IPS DF 6.9 (cell line): ENCODE measurements at regions not wholly inside any gene's neighbourhood (a gene's known extent, or its start where the extent isn't known, plus 50 kb on each side); places are given as distances from the start of the nearest gene placed in this dataset.
"Not testable (repeated sequence)": the region's sequence is repeated elsewhere in the genome, so short reads cannot be mapped to it uniquely, and the experiment has no call there.

ENCODE experiments used
- DNase-seq: peaks from one replicate; pipeline ENCODE4 v3.0.0-alpha.2; 2013; ENCODE audit warnings: low read depth, low spot score
- H3K27ac ChIP-seq: one replicate; pipeline ENCODE4 v1.5.1; 2013; ENCODE audit warnings: low read length, control low read depth
- H3K27me3 ChIP-seq: 2 replicates; pipeline ENCODE4 v1.6.1; 2013; ENCODE audit warnings: mild to moderate bottlenecking, low read length; ENCODE audit not compliant: control insufficient read depth, insufficient read depth
- H3K36me3 ChIP-seq: 2 replicates; pipeline ENCODE4 v1.6.1; 2013; ENCODE audit warnings: low read length; ENCODE audit not compliant: control insufficient read depth, insufficient read depth
- H3K4me1 ChIP-seq: 2 replicates; pipeline ENCODE4 v1.6.1; 2013; ENCODE audit warnings: low read length; ENCODE audit not compliant: control insufficient read depth, insufficient read depth
- H3K4me3 ChIP-seq: 2 replicates; pipeline ENCODE4 v1.5.1; 2013; ENCODE audit warnings: mild to moderate bottlenecking, low read length
- H3K9me3 ChIP-seq: 2 replicates; pipeline ENCODE4 v1.6.1; 2013; ENCODE audit warnings: low read length, inconsistent platforms; ENCODE audit not compliant: control insufficient read depth, insufficient read depth
- WGBS: extraction: QIAGEN DNeasy Blood & Tissue Kit; methylation state at CpG from one replicate; pipeline ENCODE4 v1.1.7; 2013; ENCODE audit warnings: mixed read lengths, missing lambda C conversion rate; ENCODE audit not compliant: insufficient read length, insufficient coverage; 5-methylcytosine and 5-hydroxymethylcytosine counted together

GRCh38 chr14:28987516-28987915, 220.9 kb downstream of the FOXG1 start:
- Histone ChIP-seq H3K4me1 (no peaks in the 10 kb centered on the region), H3K4me3 (no peak overlapping the region), H3K9me3 (no peaks in the 10 kb centered on the region), H3K27me3 (no peaks in the 10 kb centered on the region), H3K36me3 (no peaks in the 10 kb centered on the region), H3K27ac (no peak overlapping the region)
- DNase-seq, result no peak

- H3K4me1 ChIP-seq, DNase-seq: not testable (repeated sequence)
- no CpG with 5 or more reads among the region's 4 CpGs for WGBS
Observed at GRCh38 chr14:28997196-28997595, 230.6 kb downstream of the FOXG1 start.

GRCh38 chr14:28999656-29000055, 233.1 kb downstream of the FOXG1 start:
- H3K4me1 ChIP-seq, result no peaks in the 10 kb centered on the region
- no peaks in the 10 kb centered on the region for H3K9me3 ChIP-seq
- WGBS, result no CpG with 5 or more reads among the region's 1 CpG
- DNase-seq, result no peak
- no peaks in the 10 kb centered on the region for H3K27me3 ChIP-seq
- no peak overlapping the region for H3K4me3 ChIP-seq
- no peaks in the 10 kb centered on the region for H3K36me3 ChIP-seq
- H3K27ac ChIP-seq, result no peak overlapping the region

More at GRCh38 chr14:28997196-28997595, 230.6 kb downstream of the FOXG1 start:
- not testable (repeated sequence) for H3K27ac ChIP-seq, H3K27me3 ChIP-seq, H3K4me3 ChIP-seq, H3K36me3 ChIP-seq, H3K9me3 ChIP-seq

- no peak overlapping the region for H3K4me3 ChIP-seq
- H3K9me3 ChIP-seq, result no peaks in the 10 kb centered on the region
- no peaks in the 10 kb centered on the region for H3K4me1 ChIP-seq
- no CpG with 5 or more reads among the region's 4 CpGs for WGBS
- no peaks in the 10 kb centered on the region for H3K27me3 ChIP-seq
- no peak for DNase-seq
- H3K27ac ChIP-seq, result no peak overlapping the region
- no peaks in the 10 kb centered on the region for H3K36me3 ChIP-seq
Observed at GRCh38 chr14:29005647-29006046, 239.1 kb downstream of the FOXG1 start.

GRCh38 chr14:29007990-29008389, 241.4 kb downstream of the FOXG1 start:
- no peak overlapping the region for H3K27ac ChIP-seq
- no peak overlapping the region for H3K4me3 ChIP-seq
- H3K36me3 ChIP-seq, result no peaks in the 10 kb centered on the region
- H3K27me3 ChIP-seq, result no peaks in the 10 kb centered on the region
- WGBS, result no CpG with 5 or more reads among the region's 2 CpGs
- no peaks in the 10 kb centered on the region for H3K9me3 ChIP-seq
- H3K4me1 ChIP-seq, result no peaks in the 10 kb centered on the region
- DNase-seq, result no peak

- DNase-seq, result no peak
- Histone ChIP-seq H3K36me3 (no peaks in the 10 kb centered on the region), H3K4me1 (no peaks in the 10 kb centered on the region), H3K9me3 (no peaks in the 10 kb centered on the region), H3K27me3 (no peaks in the 10 kb centered on the region), H3K27ac (no peak overlapping the region), H3K4me3 (no peak overlapping the region)
- WGBS, result no CpG with 5 or more reads among the region's 10 CpGs
Observed at GRCh38 chr14:29016050-29016900, 249.7 kb downstream of the FOXG1 start.

- not testable (repeated sequence) for H3K27me3 ChIP-seq, H3K4me3 ChIP-seq, DNase-seq, H3K27ac ChIP-seq, H3K36me3 ChIP-seq, H3K9me3 ChIP-seq, H3K4me1 ChIP-seq
Observed at GRCh38 chr14:29023505-29023904, 256.9 kb downstream of the FOXG1 start.

- not testable (repeated sequence) for H3K27ac ChIP-seq, H3K36me3 ChIP-seq, H3K4me1 ChIP-seq, H3K27me3 ChIP-seq, DNase-seq, H3K4me3 ChIP-seq, H3K9me3 ChIP-seq
- WGBS, result no CpG with 5 or more reads among the region's 3 CpGs
Observed at GRCh38 chr14:29027441-29027840, 260.9 kb downstream of the FOXG1 start.

GRCh38 chr14:29027941-29028705, 261.5 kb downstream of the FOXG1 start:
- WGBS, result no CpG with 5 or more reads among the region's 2 CpGs
- H3K4me3 ChIP-seq, H3K27me3 ChIP-seq, H3K36me3 ChIP-seq, H3K27ac ChIP-seq, DNase-seq, H3K4me1 ChIP-seq, H3K9me3 ChIP-seq: not testable (repeated sequence)

- no CpG with 5 or more reads among the region's 7 CpGs for WGBS
- 0 out of 2 replicates have a peak, but pooled peaks cover 2% of the 10 kb centered on the region for H3K4me1 ChIP-seq
- H3K27ac ChIP-seq, result no peak overlapping the region
- no peaks in the 10 kb centered on the region for H3K9me3 ChIP-seq
- no peaks in the 10 kb centered on the region for H3K27me3 ChIP-seq
- DNase-seq, result no peak
- H3K4me3 ChIP-seq, result no peak overlapping the region
- no peaks in the 10 kb centered on the region for H3K36me3 ChIP-seq
Observed at GRCh38 chr14:29028973-29029582, 262.5 kb downstream of the FOXG1 start.
